ENCODE measurements at regions not wholly inside any gene's neighbourhood (a gene's known extent, or its start where the extent isn't known, plus 50 kb on each side); places are given as distances from the start of the nearest gene placed in this dataset.

DNA sequence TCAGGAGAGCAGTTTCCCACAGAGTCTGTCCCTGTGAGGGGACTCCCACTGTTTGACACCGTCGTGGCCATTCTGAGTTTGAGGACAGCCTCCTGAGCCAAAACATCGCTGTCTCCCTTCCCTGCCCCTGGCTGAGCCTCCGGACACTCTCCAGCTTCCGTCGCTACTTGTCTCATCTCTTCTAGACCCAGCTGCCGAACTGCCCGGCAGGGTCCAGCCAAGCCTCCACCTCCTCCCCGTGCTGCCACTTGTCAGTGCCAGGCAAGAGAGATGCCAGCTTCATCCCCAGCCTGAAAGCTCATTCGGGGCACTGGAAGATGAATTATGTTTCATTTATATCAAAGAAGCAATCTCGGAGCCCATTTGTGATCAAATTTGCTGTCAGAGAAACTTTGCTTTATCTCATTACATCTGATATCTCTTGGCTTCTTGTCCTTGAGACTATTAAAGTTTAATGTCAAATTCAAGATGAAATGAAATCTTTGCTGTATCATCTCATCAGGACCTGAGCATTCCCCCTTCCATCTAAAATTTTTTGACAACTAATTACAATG lies 283.9 kb downstream of the BUD13 start:
- no peaks in the 10 kb centered on the region for H3K4me1 Mint-ChIP-seq

DNA sequence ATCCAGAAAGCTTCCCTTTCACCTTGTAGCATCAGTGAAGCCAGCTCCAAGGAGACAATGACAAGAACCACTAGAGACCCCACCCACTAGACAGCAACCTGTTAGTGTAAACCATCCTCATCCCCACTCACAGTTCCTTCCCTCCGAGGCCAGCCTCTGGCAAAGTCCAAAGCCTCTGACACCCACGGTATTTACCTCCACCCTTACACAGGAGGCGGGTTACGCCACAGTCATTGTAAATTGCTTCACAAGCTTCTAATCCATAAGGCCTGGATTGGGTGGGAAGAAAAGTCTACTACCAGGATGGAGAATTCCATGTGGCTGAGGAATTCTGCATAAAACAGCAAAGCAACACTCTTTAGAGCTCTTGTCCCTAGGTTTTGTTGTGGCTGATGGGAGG lies 287.4 kb downstream of the BUD13 start:
- Mint-ChIP-seq H3K9me3 (no peaks in the 10 kb centered on the region), H3K36me3 (no peaks in the 10 kb centered on the region), H3K27me3 (peaks cover 15% of the 10 kb centered on the region), H3K4me3 (no peak overlapping the region), H3K27ac (no peak overlapping the region), H3K4me1 (no peaks in the 10 kb centered on the region)

More for the DNA sequence above, 283.9 kb downstream of the BUD13 start:
- Mint-ChIP-seq H3K36me3 (no peaks in the 10 kb centered on the region), H3K27me3 (peaks cover 16% of the 10 kb centered on the region), H3K9me3 (no peaks in the 10 kb centered on the region), H3K4me3 (no peak overlapping the region), H3K27ac (no peak overlapping the region)

DNA sequence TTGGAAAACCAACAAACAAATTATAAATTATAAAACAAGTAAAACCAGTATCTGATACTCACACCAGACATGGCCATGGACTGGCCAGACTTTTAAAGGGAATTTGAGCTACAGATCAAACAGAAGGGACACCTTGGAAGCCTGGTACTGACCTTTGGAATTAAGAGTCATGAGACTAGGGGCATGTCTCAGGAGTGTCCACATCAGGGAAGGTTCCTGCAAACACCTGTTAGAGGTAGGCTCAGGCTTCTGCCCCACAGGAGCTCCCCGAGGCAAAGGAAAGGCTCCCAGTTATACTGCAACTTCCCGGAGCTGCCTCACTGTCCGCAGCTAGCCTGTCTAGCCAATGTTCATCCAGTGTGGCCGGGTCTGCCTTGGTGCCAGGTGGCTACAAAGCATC lies 290.1 kb downstream of the BUD13 start:
- no peak overlapping the region for H3K4me3 Mint-ChIP-seq
- H3K36me3 Mint-ChIP-seq = no peaks in the 10 kb centered on the region
- no peaks in the 10 kb centered on the region for H3K4me1 Mint-ChIP-seq
- peaks cover 10% of the 10 kb centered on the region for H3K27me3 Mint-ChIP-seq
- no peak overlapping the region for H3K27ac Mint-ChIP-seq
- no peaks in the 10 kb centered on the region for H3K9me3 Mint-ChIP-seq

DNA sequence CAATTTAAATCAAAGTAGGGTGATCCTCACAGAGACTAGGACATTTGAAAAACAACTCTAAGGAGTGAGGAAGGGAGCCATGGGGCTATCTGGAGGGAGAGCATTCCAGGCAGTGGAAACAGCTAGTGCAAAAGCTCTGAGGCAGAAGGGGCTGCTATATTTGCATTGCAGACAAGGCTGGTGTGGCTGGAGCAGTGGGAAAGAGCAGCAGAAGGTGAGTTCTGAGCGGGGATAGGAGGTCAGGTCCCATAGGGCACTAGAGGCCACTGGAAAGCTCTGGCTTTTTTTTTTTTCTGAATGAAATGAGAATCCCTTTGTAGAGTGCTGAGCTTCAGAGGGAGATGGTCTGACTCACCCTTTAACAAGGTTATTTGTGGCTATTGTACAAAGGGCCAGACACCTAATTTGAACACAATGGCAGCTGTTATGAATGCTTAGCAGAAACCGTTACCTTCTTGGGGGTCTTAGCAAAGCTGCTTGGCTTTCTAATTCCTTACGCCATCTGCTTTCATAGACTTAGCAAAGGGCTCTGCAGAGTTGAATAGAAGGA lies 291.6 kb downstream of the BUD13 start:
- no peaks in the 10 kb centered on the region for H3K9me3 Mint-ChIP-seq
- H3K27ac Mint-ChIP-seq = no peak overlapping the region
- H3K36me3 Mint-ChIP-seq = no peaks in the 10 kb centered on the region
- H3K4me3 Mint-ChIP-seq = no peak overlapping the region
- H3K4me1 Mint-ChIP-seq = no peaks in the 10 kb centered on the region
- peaks cover 8% of the 10 kb centered on the region for H3K27me3 Mint-ChIP-seq

DNA sequence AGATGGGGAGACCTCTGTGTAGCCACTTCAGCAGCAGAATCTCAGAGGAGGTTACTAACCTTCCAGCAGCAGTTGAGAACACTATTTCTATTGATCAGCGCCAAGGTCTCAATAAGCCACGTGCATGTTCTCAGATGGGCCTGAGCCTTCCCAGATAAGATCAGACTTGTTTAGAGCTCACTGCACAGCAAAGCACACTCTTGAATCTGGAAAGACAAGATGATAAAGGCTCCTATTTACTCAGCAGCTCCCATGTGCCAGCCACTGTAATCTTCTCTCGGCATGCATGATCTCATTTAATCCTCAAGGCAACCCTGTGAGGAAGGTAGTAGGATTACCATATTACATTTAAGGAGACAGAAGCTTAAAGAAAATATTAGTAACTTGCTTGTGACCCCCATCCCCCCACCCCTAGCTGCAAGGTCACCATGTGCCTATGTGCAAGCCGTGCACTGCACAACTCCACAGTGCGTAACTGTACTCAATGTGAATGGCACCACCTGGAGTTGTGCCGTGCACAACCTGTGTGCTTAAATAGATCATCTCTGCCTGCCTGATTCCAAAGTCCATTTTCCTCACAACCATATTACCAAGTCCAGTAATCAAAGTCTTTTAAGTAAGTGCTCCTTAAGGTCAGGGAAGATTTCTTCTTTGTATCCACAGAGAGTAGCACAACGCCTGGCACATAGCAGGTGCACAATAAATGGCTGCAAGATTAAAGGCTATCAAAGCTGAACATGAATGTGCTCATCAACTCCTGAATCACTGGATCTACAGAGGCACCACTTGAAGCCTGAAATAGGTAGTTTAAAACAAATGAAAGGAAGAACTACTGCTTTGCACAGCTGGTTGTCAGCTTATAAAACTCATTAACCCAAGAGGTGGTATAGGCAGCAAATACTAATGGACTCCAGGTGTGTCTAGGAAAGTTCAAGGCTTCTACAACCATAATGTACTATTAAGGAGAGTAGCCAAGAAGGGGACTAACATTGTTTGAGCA lies 293.8 kb downstream of the BUD13 start:
- H3K4me1 Mint-ChIP-seq = no peaks in the 10 kb centered on the region
- H3K9me3 Mint-ChIP-seq = no peaks in the 10 kb centered on the region
- no peaks in the 10 kb centered on the region for H3K36me3 Mint-ChIP-seq

DNA sequence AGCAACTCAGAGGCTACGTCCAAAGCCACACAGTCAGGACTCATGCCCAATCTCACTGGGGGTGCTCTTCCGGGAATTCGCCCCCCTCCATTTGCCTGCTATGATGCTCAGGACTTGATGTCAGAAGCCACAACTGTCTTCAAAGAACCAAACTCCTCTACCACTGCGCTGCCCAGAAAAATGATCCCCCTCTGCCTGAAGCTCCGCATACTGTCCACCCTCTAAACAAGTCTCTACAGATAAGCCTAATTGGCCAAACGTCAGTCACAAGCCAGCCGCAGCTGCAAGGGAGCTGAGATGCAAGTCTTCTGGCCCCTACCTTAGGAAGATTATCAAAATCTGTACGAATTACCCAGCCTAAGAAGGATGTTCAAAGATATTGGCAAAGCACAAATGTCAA lies 294.6 kb downstream of the BUD13 start:
- Mint-ChIP-seq H3K27me3 (peaks cover 4% of the 10 kb centered on the region), H3K27ac (no peak overlapping the region), H3K4me1 (no peaks in the 10 kb centered on the region), H3K4me3 (no peak overlapping the region), H3K9me3 (no peaks in the 10 kb centered on the region), H3K36me3 (no peaks in the 10 kb centered on the region)

More for the DNA sequence above, 293.8 kb downstream of the BUD13 start:
- H3K27me3 Mint-ChIP-seq = peaks cover 5% of the 10 kb centered on the region
- H3K27ac Mint-ChIP-seq = no peak overlapping the region
- H3K4me3 Mint-ChIP-seq = no peak overlapping the region

DNA sequence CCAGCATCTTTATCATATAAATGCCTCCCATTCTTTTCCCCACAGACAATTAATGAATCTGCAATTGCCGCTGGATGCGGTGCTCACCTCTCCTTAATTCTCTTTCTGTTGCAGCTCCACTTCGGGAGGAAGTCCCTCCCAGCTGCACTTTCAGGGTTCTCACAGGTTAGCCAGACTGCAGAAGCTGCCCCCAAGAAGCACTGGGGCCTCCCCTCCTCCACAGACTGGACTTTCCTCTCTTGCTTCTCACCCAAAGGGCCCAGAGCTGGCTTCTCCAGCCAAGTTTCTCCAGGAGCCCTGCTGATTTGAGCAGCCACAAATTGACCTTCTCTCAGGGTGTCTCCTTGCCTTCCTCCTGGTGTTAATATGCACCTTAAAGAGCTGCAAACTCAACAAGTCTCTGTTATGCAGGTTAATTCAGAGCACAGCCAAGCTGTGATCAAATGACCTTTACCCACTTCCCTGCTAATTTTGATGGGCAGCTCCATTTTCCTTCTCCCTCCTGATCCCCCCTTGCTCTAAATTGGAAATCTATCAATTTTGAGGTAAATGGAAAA lies 298.9 kb downstream of the BUD13 start:
- no peak overlapping the region for H3K27ac Mint-ChIP-seq
- peaks cover 15% of the 10 kb centered on the region for H3K27me3 Mint-ChIP-seq
- no peaks in the 10 kb centered on the region for H3K9me3 Mint-ChIP-seq
- no peaks in the 10 kb centered on the region for H3K36me3 Mint-ChIP-seq
- H3K4me1 Mint-ChIP-seq = no peaks in the 10 kb centered on the region
- H3K4me3 Mint-ChIP-seq = no peak overlapping the region

DNA sequence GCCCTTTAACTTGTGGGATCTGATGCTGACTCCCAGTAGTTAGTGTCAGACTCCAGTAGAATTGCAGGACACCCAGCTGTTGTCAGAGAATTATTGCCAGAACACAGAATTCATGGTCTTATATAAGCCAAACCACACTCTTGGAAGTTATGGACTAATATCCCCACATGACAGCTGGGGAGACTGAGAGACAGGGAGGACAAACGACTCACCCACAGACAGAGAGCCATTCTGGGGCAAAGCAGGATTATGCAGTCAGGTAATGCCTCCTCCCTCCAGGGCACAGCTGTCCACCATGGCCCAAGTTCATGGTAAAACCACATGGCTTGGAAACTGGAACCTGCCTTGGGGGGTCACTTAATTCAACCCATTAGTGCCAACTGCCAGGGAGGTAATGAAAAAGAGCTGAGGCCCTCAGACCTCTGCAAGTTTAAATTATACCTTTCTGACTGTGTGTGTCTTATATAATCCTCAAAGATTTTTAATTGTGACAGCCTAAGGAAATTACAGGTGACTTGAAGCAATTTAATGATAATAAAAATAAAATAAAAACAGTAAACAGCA lies 299.5 kb downstream of the BUD13 start:
- no peaks in the 10 kb centered on the region for H3K4me1 Mint-ChIP-seq
- H3K4me3 Mint-ChIP-seq = no peak overlapping the region
- H3K27me3 Mint-ChIP-seq = peaks cover 15% of the 10 kb centered on the region
- H3K9me3 Mint-ChIP-seq = no peaks in the 10 kb centered on the region
- H3K27ac Mint-ChIP-seq = no peak overlapping the region
- no peaks in the 10 kb centered on the region for H3K36me3 Mint-ChIP-seq

DNA sequence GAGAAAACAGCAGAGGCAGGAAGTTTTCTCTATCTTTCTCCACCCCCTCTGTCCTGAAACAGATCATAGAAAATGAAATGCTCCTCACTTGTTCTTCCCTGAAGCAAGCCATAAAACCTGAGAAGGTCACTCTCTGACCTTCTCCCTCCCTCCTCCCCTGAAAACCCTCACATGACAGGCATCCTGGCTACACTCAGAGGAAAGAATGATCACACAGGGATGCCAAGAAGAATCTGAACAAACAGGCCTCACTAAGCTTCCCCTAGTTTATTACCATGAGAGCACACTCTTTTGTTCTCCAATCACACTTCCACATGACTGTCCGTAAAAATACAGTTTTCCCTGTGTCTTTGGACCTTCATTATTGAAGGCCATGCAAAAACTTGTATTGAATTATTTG lies 300.1 kb downstream of the BUD13 start:
- peaks cover 15% of the 10 kb centered on the region for H3K27me3 Mint-ChIP-seq

DNA sequence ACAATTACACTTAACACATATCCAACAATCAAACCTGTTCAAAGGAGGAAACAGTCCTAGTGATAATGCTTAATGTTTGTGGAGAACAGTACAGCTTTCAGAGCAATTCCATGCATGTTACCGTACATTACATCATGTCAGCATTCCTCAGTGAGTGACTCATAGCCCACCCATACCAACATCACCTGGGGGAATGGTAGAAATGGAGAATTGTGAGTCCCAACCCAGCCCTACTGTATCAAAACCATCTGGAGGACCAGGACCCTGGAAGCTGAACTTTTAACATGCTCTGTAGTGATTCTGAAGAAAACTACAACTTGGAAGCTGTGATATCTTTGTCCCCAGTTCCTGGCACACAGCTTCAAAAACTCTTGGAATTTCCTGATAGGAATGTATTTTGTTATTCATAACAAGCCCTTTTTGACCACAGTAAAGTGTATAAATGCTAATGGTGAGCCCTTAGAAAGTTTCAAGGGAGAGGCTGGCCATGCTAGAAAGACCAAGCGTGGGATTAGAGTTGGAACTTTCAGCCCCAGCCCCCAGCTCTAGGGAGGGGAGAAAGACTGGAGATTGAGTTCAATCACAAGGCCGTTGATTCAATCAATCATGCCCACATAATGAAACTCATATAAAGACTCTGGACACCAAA lies 301.1 kb downstream of the BUD13 start:
- H3K27me3 Mint-ChIP-seq = peaks cover 15% of the 10 kb centered on the region
- H3K36me3 Mint-ChIP-seq = no peaks in the 10 kb centered on the region
- H3K9me3 Mint-ChIP-seq = no peaks in the 10 kb centered on the region
- no peak overlapping the region for H3K4me3 Mint-ChIP-seq
- H3K27ac Mint-ChIP-seq = no peak overlapping the region
- no peaks in the 10 kb centered on the region for H3K4me1 Mint-ChIP-seq

More for the DNA sequence above, 300.1 kb downstream of the BUD13 start:
- no peaks in the 10 kb centered on the region for H3K36me3 Mint-ChIP-seq
- no peaks in the 10 kb centered on the region for H3K4me1 Mint-ChIP-seq
- no peak overlapping the region for H3K4me3 Mint-ChIP-seq
- H3K27ac Mint-ChIP-seq = no peak overlapping the region
- H3K9me3 Mint-ChIP-seq = no peaks in the 10 kb centered on the region

DNA sequence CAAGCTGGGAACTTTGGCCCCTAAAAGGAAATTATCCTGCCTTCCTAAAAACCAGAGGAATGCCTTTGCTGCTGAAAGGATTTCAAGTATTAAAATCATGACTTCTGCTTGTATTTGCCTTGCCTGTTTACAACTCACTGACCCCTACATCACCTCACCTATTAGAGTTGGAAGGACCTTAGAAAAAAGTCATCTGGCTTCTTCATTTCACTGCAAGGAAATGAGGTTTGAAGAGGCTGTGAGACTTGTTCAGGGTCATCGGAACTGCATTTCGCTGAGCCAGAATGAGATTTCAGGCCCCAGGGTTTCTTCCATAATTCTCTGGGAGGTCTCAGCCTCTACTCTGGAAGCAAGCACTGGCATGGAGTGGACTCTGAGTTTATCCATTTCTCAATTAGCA lies 304.1 kb downstream of the BUD13 start:
- Mint-ChIP-seq H3K4me1 (no peaks in the 10 kb centered on the region), H3K9me3 (no peaks in the 10 kb centered on the region), H3K36me3 (no peaks in the 10 kb centered on the region), H3K27me3 (peaks cover 11% of the 10 kb centered on the region), H3K27ac (no peak overlapping the region), H3K4me3 (no peak overlapping the region)

DNA sequence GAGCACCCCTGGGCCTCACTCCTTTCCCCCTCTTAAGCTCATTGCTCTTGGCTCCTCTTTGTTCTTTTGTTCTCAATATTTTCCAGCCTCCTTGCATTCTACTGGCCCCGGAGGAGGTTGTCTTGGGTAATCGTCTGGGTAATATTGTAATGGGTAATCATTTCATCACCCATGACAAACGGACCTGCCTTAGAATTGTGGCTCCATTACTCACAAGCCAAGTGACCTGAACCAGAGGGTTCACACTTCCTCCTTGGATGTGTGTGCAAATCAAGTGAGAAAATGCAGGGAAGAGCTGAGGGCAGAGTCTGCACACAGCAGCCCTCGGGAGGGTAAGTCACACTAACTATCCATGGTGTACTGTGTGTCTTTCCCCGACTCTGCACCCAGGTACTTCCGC lies 305.0 kb downstream of the BUD13 start:
- H3K9me3 Mint-ChIP-seq = no peaks in the 10 kb centered on the region

DNA sequence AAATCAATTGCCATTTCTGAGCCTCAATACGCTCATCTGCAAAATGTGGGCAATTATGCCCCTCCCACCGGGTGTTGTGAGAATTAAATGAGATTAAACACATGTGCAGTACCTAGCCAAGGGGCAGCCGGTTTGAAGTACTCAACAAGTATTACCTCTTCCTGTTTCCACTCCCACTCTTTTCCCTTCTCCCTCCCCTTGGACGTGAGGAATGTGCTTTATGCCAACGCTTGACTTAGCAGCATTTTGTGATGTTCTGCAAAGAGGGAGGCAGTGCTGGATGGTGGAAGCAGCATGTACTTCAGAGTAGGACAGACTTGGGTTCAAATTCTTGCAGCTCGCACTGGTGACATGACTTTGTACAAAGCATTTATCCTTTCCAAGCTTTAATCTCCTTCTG lies 306.0 kb downstream of the BUD13 start:
- H3K4me1 Mint-ChIP-seq = no peaks in the 10 kb centered on the region
- no peaks in the 10 kb centered on the region for H3K9me3 Mint-ChIP-seq
- no peak overlapping the region for H3K27ac Mint-ChIP-seq
- no peak overlapping the region for H3K4me3 Mint-ChIP-seq
- H3K27me3 Mint-ChIP-seq = peaks cover 2% of the 10 kb centered on the region
- no peaks in the 10 kb centered on the region for H3K36me3 Mint-ChIP-seq

More for the DNA sequence above, 305.0 kb downstream of the BUD13 start:
- Mint-ChIP-seq H3K36me3 (no peaks in the 10 kb centered on the region), H3K27me3 (peaks cover 8% of the 10 kb centered on the region), H3K27ac (no peak overlapping the region), H3K4me3 (no peak overlapping the region), H3K4me1 (no peaks in the 10 kb centered on the region)

DNA sequence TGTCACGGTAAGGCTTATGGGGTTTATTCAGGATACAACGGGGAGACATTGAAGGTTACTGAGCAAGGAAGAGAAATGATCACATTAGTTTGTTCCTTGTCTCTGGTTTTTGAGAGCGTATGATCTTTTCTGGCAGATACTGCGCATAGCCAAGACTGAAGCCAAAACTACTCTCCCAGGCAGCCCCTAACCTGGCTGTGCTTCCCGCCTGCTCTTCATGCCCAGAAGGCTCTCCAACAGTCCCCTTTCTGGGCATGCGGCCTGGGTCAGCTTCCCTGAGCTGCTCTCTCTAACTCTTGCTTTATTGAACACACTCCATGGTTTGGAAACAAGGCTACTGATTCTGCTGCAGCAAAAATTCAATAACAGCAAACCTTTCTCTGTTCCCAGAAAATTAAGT lies 306.6 kb downstream of the BUD13 start:
- Mint-ChIP-seq H3K27me3 (peaks cover 5% of the 10 kb centered on the region), H3K4me1 (no peaks in the 10 kb centered on the region), H3K36me3 (no peaks in the 10 kb centered on the region), H3K4me3 (no peak overlapping the region), H3K9me3 (no peaks in the 10 kb centered on the region), H3K27ac (no peak overlapping the region)

DNA sequence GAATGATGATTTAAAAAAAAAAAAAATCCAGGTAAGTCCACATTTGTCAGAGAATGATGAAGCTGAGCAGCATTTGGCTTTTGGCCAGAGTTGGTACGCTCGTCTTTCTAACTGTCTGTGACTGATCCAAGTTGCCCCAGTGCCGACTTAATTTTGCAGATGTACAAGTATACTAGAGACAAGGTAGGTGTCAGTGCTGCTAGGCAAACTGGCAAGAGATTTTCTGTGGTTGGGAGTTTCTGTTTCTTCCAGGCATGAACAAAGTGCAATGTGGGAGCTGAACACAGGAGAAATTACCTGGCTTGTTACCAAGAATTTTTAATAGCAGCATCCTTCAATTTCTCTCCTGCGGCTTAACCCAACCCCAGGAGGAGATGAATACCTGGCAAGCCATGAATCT lies 307.7 kb downstream of the BUD13 start:
- Mint-ChIP-seq H3K27me3 (peaks cover 5% of the 10 kb centered on the region), H3K4me1 (no peaks in the 10 kb centered on the region), H3K4me3 (no peak overlapping the region), H3K36me3 (no peaks in the 10 kb centered on the region), H3K27ac (no peak overlapping the region), H3K9me3 (no peaks in the 10 kb centered on the region)

Measured in activated naive CD4-positive, alpha-beta T cell treated with anti-CD3 and anti-CD28 coated beads, Interleukin-2, amount 50 U/mL, for 24 hours (primary cell).